GM19035 (cell line): ENCODE measurements at regions not wholly inside any gene's neighbourhood (a gene's known extent, or its start where the extent isn't known, plus 50 kb on each side); places are given as distances from the start of the nearest gene placed in this dataset.

Source experiments
- ATAC-seq: cut with Tn5 transposase; IDR thresholded peaks from one replicate; pipeline ENCODE4 v1.9.1; 2021; ENCODE audit not compliant: unreplicated experiment

- no peak for ATAC-seq
Observed at GRCh38 chr18:56139792-56140254, 498.6 kb downstream of the TXNL1 start.

- ATAC-seq, result no peak
Observed at GRCh38 chr18:56139372-56139771, 499.0 kb downstream of the TXNL1 start.

GRCh38 chr18:56136105-56136504 lies 502.3 kb downstream of the TXNL1 start:
- no peak for ATAC-seq

GRCh38 chr18:56130481-56130880 lies 507.9 kb downstream of the TXNL1 start:
- no peak for ATAC-seq

GRCh38 chr18:56128153-56128791 lies 510.1 kb downstream of the TXNL1 start:
- ATAC-seq, result no peak

- no peak for ATAC-seq
Observed at GRCh38 chr18:56127322-56128099, 510.9 kb downstream of the TXNL1 start.

- no peak for ATAC-seq
Observed at GRCh38 chr18:56124186-56124585, 514.2 kb downstream of the TXNL1 start.

- ATAC-seq, result no peak
Observed at GRCh38 chr18:56121669-56122068, 516.7 kb downstream of the TXNL1 start.

- ATAC-seq, result no peak
Observed at GRCh38 chr18:56120782-56121181, 517.6 kb downstream of the TXNL1 start.

- ATAC-seq, result no peak
Observed at GRCh38 chr18:56119681-56120080, 518.7 kb downstream of the TXNL1 start.

GRCh38 chr18:56118422-56118821 lies 520.0 kb downstream of the TXNL1 start:
- ATAC-seq, result no peak

- ATAC-seq, result no peak
Observed at GRCh38 chr18:56115071-56116015, 523.0 kb downstream of the TXNL1 start.

- no peak for ATAC-seq
Observed at GRCh38 chr18:56112984-56113383, 525.0 kb upstream of the TCF4 start.

GRCh38 chr18:56112013-56112749 lies 524.2 kb upstream of the TCF4 start:
- peak; percentile 96 for ATAC-seq

- no peak for ATAC-seq
Observed at GRCh38 chr18:56109757-56110156, 521.8 kb upstream of the TCF4 start.

GRCh38 chr18:56108478-56109367 lies 520.7 kb upstream of the TCF4 start:
- ATAC-seq, result no peak

- ATAC-seq, result no peak
Observed at GRCh38 chr18:56107821-56108477, 520.0 kb upstream of the TCF4 start.

- no peak for ATAC-seq
Observed at GRCh38 chr18:56100090-56100722, 512.2 kb upstream of the TCF4 start.

- ATAC-seq, result no peak
Observed at GRCh38 chr18:56097621-56098020, 509.6 kb upstream of the TCF4 start.
